Activated CD4-positive, alpha-beta T cell treated with anti-CD3 and anti-CD28 coated beads, Interleukin-2, amount 50 U/mL, for 1 hour (primary cell): ENCODE measurements at regions not wholly inside any gene's neighbourhood (a gene's known extent, or its start where the extent isn't known, plus 50 kb on each side); places are given as distances from the start of the nearest gene placed in this dataset.
"Not testable (repeated sequence)": the region's sequence is repeated elsewhere in the genome, so short reads cannot be mapped to it uniquely, and the experiment has no call there.

Source experiments
- DNase-seq: peaks from one replicate; pipeline ENCODE4 v3.0.0-alpha.2; 2020

- peak; percentile 15 for DNase-seq
Observed at GRCh38 chr4:18689308-18690115, 668.0 kb upstream of the LCORL start.

DNA sequence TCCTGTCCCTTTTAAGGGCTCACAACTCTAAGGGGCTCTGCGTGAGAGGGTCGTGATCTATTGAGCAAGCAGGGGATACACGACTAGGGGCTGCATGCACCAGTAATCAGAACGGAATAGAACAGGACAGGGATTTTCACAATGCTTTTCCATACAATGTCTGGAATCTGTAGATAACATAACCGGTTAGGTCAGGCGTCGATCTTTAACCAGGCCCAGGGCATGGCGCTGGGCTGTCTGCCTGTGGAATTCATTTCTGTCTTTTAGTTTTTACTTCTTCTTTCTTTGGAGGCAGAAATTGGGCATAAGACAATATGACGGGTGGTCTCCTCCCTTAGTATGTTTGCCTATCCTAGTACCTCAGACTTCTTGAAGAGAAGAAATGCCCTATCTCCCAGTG lies 666.8 kb upstream of the LCORL start:
- not testable (repeated sequence) for DNase-seq

DNA sequence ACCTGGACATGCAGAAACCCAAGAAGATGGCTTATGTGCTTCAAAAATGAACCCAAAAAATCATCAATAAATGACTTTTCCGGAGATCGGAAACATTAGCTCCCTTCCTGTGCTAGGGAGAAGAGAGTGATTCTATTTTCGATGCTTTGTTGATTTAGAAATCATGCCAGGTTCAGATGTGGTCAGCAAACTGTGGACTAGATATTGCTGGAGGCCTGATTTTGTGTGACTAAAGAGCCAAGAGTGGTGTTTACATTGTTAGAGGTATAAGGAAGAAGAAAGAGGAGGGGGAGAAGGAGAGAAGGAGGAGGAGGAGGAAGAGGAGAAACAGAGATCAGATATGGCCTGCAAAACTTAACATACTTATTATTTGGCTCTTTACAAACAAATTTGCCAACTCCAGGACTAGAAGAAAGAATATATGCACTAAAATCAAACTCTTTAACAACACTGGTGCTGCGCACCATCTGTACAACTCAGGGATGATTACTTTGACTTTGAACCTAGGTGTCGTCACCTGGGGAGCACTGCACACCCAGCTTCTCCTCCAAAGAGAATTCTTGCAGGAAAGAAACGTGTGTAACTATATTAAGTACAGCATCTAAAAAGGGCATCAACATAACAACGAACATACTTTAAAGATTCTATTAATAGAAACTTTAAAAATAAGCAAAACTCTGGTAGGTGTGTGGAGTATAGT lies 664.9 kb upstream of the LCORL start:
- DNase-seq = no peak

DNA sequence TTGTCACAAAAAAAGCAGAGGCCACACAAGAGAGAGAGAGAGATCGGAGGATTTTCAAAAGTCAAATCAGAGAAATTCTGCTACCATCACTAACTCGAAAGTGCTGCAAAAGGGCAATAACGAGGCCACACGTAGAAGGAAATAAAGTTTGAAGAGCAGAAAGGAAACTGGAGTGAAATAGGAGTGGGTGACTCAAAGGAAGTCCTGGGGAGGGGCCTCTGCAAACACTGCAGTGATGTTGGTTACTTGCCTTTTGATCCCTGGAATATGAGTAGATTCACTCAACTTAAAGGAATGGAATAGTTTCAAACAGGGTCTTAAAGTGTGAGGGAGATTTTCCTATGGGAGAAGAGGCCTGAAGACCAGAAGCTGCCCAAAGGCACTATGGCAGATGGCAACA lies 663.4 kb upstream of the LCORL start:
- no peak for DNase-seq

DNA sequence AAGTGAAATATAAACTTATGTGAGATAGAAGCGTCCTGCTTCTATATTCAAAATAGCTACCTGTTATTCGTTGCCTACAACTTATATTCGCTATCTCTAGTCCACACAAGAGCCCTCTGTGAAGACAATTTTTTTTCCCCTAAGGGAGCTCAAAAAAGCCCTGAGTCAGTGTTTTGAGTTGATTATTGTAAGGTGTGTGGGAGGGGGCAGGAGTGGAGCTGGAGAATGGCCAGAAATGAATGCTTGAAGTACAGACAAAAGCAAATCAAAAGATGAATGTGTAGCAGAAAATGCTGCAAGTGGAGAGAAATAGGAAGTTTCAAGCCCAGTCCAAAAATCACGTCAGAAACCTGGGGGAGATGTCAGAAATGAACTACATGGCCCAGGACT lies 655.0 kb upstream of the LCORL start:
- no peak for DNase-seq

DNA sequence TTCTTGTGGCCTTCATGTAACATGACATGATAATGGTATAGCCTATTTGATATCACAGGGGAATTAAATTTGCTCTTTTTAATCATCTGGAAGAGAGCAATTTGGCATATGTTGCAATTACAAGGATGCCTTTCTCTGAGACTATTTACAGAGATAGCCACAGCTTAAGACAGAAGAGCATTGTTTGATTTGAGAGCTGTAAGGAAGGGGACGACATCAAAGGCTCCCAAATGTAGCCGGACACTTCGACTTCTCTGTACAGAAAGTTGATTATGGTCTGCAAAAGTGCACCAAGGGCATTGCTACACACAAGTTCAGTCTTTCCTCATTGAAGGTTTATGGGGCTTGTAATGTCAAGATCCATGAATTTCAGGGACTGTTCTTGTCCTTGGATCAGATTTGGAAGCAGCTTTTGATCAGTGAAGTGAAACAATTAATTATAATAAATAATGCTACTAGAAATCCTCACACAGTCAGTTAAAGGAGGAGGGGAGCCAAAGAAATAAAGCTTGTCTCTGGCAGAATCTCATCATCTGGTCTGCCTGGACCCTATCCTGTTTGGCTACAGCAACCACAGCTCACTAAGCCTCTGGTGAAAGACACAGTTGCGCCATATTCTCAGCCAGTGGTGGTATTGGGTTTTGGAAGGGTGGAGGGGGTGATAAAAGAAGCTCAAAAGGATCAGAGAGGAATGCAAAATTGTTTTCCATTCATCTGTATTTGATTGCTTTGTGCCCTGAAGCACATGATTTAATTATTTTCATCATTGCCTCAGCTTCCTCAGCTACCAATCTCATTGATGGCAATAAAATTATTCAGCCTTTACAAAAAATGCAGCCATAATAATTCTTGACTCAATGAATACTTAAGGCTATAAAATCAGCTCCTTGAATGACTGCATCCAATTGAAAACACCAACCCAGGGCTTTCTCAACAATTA lies 654.3 kb upstream of the LCORL start:
- no peak for DNase-seq

GRCh38 chr4:18670034-18670433 lies 648.5 kb upstream of the LCORL start:
- DNase-seq = no peak

DNA sequence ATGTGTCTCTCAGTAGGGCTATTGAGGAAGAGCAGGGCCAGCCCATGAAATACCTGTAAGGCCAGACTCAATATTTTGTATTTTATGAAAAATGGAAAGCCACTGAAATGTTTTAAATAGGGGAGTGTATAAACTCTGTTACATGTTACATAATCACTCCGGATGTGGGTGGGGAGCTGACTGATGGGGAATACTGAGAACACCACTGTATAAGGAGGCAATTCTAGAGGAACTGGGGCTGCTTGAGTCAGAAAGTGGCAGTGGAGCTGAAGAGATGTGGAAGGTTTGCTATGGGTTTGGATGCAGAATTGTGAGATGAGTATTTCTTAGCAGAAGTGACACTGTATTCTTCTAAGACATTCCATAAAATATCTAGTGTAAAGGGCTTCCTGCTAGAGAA lies 647.8 kb upstream of the LCORL start:
- no peak for DNase-seq

- no peak for DNase-seq
Observed at GRCh38 chr4:18666322-18666721, 644.8 kb upstream of the LCORL start.

- DNase-seq = no peak
Observed at GRCh38 chr4:18664171-18664570, 642.6 kb upstream of the LCORL start.

DNA sequence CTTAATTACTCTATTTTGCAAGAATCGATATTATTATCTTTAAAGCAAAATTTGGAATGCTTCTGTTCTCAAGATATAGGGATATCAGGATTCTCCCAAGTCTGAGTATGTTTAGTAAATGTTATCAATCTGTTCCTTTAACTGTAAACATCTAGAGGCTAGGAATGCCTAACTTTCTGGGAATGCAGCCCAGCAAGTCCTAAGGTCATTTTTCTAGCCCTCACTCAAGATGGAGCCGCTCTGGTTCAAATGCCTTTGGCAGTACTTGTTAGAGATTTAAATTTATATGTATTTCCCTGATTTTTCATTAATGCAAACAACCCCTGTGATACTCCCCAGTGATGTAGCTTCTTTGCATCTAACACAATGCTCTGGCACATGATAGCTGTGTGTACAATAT lies 623.8 kb upstream of the LCORL start:
- no peak for DNase-seq

DNA sequence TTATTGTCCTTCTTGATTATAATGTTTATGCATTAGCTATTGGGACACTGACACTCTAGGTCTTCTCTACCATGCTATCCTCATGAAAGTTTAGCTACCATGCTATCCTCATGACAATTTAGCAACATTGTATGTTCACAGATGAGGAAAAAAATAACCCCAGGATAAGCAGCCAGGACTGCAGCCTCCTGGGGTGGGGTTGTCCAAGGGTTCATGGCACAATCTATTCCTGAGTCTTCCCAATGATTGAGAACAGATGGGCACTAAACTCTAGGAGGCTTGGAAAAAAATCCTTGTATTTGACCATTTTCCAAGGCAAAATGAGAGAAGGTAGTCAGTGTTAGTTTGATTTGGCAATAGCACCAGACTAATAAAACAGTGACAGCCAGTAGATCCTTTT lies 619.8 kb upstream of the LCORL start:
- no peak for DNase-seq

DNA sequence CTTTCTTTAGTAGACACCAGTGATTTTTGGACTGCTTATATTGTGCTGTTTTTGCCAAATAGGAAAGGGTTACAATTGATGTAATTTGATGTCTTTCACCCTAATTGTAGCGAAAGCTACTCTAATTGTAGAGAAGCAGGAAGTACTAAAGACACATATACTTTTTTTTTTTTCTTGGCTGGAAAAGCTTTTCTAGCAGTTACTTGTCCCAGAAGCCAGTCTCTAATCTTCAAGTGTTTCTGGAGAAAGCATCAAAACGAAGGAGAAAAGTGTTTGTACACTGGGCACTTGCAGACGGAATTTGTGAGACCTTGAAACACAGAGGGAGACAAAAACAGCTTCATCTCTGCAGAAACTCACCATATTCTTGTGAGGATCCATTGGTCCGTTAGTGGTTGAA lies 616.5 kb upstream of the LCORL start:
- no peak for DNase-seq

GRCh38 chr4:18636001-18636585 lies 614.5 kb upstream of the LCORL start:
- no peak for DNase-seq

DNA sequence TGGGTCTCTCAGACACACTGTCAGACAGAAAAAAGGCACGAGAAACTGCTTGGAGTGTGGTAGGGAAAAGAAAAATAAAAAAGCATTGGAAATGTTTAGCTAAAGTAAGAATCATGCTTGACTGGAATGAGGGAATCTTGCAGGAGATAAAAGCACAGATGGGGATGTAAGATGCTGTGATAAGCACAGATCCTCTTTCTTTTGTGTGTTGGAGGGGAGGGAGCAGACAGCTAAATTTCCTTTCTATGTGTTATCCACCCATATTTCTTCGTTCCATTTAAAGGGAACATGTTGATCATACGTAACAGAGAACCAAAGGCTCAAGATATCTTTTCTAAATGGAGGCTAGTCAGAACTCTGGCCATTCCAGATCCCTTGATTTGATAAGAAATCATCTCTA lies 614.0 kb upstream of the LCORL start:
- no peak for DNase-seq

- DNase-seq = no peak
Observed at GRCh38 chr4:18631586-18631985, 610.0 kb upstream of the LCORL start.

GRCh38 chr4:18630218-18631110 lies 608.9 kb upstream of the LCORL start:
- DNase-seq = no peak

DNA sequence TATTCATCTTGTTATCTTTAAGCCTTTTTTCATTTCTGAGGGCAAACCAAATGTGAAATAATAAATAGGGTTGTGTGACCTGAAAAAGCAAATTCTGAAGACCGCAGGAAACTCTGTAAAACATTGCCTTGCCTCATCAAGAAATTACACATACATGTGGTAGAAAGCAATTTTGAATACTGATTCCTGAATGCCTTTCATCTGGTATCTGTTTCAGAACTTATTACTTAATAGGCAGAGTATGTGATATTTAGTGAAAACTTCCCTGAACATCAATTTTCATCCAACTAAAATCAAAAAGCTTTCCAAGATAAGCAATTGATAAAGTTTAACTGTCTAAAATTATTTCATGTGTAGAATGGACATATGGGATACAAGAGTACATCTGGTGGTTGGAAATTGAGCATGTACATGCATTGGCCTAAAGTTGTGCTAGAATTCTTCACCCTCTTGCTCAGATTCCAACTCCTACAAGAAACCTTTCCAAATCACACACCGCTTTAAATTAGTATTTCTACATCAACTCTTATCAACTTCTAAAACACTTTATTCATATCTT lies 606.0 kb upstream of the LCORL start:
- no peak for DNase-seq

DNA sequence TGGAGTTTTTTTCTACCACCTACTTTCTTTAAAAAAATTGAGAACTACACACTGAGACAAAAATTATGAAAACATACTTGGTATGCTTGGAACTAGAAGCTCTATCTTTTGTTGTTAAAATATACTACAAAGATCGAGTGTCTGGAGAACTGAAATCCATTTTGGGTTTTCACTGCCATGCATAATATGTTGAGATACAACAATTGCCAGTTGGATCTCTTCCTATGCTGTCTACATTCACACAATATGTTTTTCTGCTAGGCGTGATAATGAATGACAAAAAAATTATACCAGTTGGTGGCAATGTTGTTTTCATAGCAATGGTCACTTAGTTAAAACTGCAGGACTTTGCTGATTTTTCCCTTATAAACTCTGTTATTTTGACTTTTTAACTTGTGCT lies 605.4 kb upstream of the LCORL start:
- DNase-seq = no peak

- no peak for DNase-seq
Observed at GRCh38 chr4:18626366-18626765, 604.8 kb upstream of the LCORL start.

GRCh38 chr4:18621186-18621585 lies 599.6 kb upstream of the LCORL start:
- no peak for DNase-seq

GRCh38 chr4:18616720-18617119 lies 595.2 kb upstream of the LCORL start:
- DNase-seq = no peak
